MM.1S (cell line): ENCODE measurements at regions not wholly inside any gene's neighbourhood (a gene's known extent, or its start where the extent isn't known, plus 50 kb on each side); places are given as distances from the start of the nearest gene placed in this dataset.
A peak's percentile ranks its signal among the peaks of the same experiment; 100 is the strongest.

ENCODE experiments used
- DNase-seq: peaks from one replicate; pipeline ENCODE4 v3.0.0-alpha.2; 2015
- H2AFZ ChIP-seq: fragments of 300-600 bp; sonication (generic); 2 replicates; pipeline ENCODE4 v1.6.0; 2016; ENCODE audit warnings: antibody characterized with exemption, low read length
- H3F3A ChIP-seq: fragments of 300-600 bp; sonication (generic); 2 replicates; pipeline ENCODE4 v1.6.1; 2016; ENCODE audit warnings: mild to moderate bottlenecking, antibody characterized with exemption, low read length, moderate library complexity, mixed read lengths; ENCODE audit not compliant: insufficient read depth
- H3K27ac ChIP-seq: fragments of 300-600 bp; sonication (generic); 2 replicates; pipeline ENCODE4 v1.5.1; 2016; ENCODE audit warnings: mild to moderate bottlenecking, low read length
- H3K27me3 ChIP-seq: fragments of 300-600 bp; sonication (generic); replicated peaks from 2 replicates; pipeline ENCODE4 v1.6.0; 2016; ENCODE audit warnings: low read length; ENCODE audit not compliant: insufficient read depth
- H3K36me3 ChIP-seq: fragments of 300-600 bp; sonication (generic); replicated peaks from 2 replicates; pipeline ENCODE4 v1.6.1; 2016; ENCODE audit warnings: mild to moderate bottlenecking, low read length, mixed read lengths; ENCODE audit not compliant: insufficient read depth
- H3K4me1 ChIP-seq: fragments of 300-600 bp; sonication (generic); 2 replicates; pipeline ENCODE4 v1.6.1; 2016; ENCODE audit warnings: low read length, mixed read lengths
- H3K4me2 ChIP-seq: fragments of 300-600 bp; sonication (generic); 2 replicates; pipeline ENCODE4 v1.6.0; 2016; ENCODE audit warnings: low read depth, low read length
- H3K4me3 ChIP-seq: fragments of 300-600 bp; sonication (generic); 2 replicates; pipeline ENCODE4 v1.5.1; 2016; ENCODE audit warnings: low read length, mixed read lengths
- H3K79me2 ChIP-seq: fragments of 300-600 bp; sonication (generic); 2 replicates; pipeline ENCODE4 v1.6.1; 2016; ENCODE audit warnings: mixed run types, low read length, mixed read lengths
- H3K9ac ChIP-seq: fragments of 300-600 bp; sonication (generic); 2 replicates; pipeline ENCODE4 v1.6.1; 2016; ENCODE audit warnings: low read length, mixed read lengths
- H3K9me2 ChIP-seq: fragments of 300-600 bp; sonication (generic); replicated peaks from 2 replicates; pipeline ENCODE4 v1.6.1; 2016; ENCODE audit warnings: mild to moderate bottlenecking, low read length, mixed read lengths; ENCODE audit not compliant: insufficient read depth
- H3K9me3 ChIP-seq: fragments of 300-600 bp; sonication (generic); replicated peaks from 2 replicates; pipeline ENCODE4 v1.6.1; 2016; ENCODE audit warnings: mild to moderate bottlenecking, low read length, mixed read lengths; ENCODE audit not compliant: insufficient read depth
- H4K20me1 ChIP-seq: fragments of 300-600 bp; sonication (generic); 2 replicates; pipeline ENCODE4 v1.6.1; 2016; ENCODE audit warnings: mild to moderate bottlenecking, low read length, moderate library complexity, mixed read lengths; ENCODE audit not compliant: insufficient read depth
- EZH2 ChIP-seq: fragments of 300-600 bp; sonication (generic); optimal IDR thresholded peaks from 2 replicates; pipeline ENCODE3; 2017; ENCODE audit warnings: low read depth, mild to moderate bottlenecking, antibody characterized with exemption, low read length, mixed read lengths
- EZH2phosphoT487 ChIP-seq: fragments of 300-600 bp; sonication (generic); IDR thresholded peaks from 2 replicates; pipeline ENCODE4 v1.6.1; 2018; ENCODE audit warnings: antibody characterized with exemption, low read length
- TF ChIP-seq, protein P1 (sequence below): fragments of 300-600 bp; sonication (generic); IDR thresholded peaks from 2 replicates; pipeline ENCODE4 v1.5.1; 2016; ENCODE audit warnings: antibody characterized with exemption, low read length, mixed read lengths

DNA sequence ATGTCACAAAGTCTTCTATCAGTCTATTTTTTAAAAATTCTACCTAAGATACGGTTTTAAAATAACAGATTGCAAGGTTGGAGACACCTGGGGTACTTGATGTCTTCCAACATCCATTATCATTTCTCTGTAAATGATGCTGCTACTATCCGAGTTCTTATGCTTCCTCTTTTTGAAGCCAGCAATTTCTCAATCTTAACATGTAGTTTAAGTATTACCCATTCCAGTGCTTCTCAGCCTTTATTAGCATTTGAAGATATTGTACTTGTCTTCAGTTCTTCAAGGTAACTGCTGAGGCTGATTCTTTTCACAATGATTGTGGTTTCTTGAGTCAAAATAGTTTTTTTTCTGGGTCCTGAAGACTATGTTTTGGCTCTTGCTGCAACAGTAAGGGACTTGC, 96.4 kb upstream of the SELENOP start:
- no peaks in the 10 kb centered on the region for H3K27me3 ChIP-seq
- no peaks in the 10 kb centered on the region for H3K9me3 ChIP-seq
- no peak for TF ChIP-seq EZH2phosphoT487
- no peak for TF ChIP-seq EZH2
- TF ChIP-seq, protein P1, sequence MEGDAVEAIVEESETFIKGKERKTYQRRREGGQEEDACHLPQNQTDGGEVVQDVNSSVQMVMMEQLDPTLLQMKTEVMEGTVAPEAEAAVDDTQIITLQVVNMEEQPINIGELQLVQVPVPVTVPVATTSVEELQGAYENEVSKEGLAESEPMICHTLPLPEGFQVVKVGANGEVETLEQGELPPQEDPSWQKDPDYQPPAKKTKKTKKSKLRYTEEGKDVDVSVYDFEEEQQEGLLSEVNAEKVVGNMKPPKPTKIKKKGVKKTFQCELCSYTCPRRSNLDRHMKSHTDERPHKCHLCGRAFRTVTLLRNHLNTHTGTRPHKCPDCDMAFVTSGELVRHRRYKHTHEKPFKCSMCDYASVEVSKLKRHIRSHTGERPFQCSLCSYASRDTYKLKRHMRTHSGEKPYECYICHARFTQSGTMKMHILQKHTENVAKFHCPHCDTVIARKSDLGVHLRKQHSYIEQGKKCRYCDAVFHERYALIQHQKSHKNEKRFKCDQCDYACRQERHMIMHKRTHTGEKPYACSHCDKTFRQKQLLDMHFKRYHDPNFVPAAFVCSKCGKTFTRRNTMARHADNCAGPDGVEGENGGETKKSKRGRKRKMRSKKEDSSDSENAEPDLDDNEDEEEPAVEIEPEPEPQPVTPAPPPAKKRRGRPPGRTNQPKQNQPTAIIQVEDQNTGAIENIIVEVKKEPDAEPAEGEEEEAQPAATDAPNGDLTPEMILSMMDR, result no peak
- peak overlapping the region; percentile 98 for H2AFZ ChIP-seq
- peak overlapping the region; percentile 90 for H3K4me2 ChIP-seq
- no peaks in the 10 kb centered on the region for H3F3A ChIP-seq
- H3K9me2 ChIP-seq, result no peaks in the 10 kb centered on the region
- H3K4me1 ChIP-seq, result peaks cover 4% of the 10 kb centered on the region; the same call in 1 of the 2 replicates
- DNase-seq, result no peak
- no peak overlapping the region for H3K9ac ChIP-seq
- no peaks in the 10 kb centered on the region for H3K36me3 ChIP-seq
- H4K20me1 ChIP-seq, result no peaks in the 10 kb centered on the region
- H3K4me3 ChIP-seq, result peak overlapping the region; percentile 77
- no peak overlapping the region for H3K27ac ChIP-seq
- H3K79me2 ChIP-seq, result no peaks in the 10 kb centered on the region

DNA sequence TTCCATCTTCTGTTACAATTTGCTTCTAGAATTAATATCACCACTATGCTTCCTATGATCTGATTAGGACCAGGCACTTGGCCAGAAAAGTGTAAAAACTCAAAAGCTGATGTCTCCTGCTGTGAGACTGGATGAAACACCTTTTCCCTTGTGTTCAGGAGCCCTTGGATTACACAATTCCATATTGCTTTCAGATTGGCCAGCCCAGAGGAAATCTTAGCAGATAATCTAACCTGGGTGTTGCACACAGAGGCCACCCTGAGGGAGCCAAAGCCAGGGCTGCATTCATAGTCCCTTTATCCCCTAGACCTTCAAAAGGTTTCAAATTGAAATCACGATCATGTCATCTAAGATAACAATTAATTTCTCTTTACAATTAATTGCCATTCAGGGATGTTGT, 94.1 kb upstream of the SELENOP start:
- TF ChIP-seq, protein P1, result no peak
- TF ChIP-seq EZH2 (no peak), EZH2phosphoT487 (no peak)
- Histone ChIP-seq H3K36me3 (no peaks in the 10 kb centered on the region), H3K27me3 (no peaks in the 10 kb centered on the region), H3K27ac (no peak overlapping the region), H2AFZ (no peak overlapping the region), H3K79me2 (no peaks in the 10 kb centered on the region), H4K20me1 (no peaks in the 10 kb centered on the region), H3K9me3 (no peaks in the 10 kb centered on the region), H3F3A (no peaks in the 10 kb centered on the region), H3K4me1 (peaks cover 4% of the 10 kb centered on the region; the same call in 1 of the 2 replicates), H3K4me2 (no peak overlapping the region), H3K9me2 (no peaks in the 10 kb centered on the region), H3K4me3 (no peak overlapping the region), H3K9ac (no peak overlapping the region)
- no peak for DNase-seq

DNA sequence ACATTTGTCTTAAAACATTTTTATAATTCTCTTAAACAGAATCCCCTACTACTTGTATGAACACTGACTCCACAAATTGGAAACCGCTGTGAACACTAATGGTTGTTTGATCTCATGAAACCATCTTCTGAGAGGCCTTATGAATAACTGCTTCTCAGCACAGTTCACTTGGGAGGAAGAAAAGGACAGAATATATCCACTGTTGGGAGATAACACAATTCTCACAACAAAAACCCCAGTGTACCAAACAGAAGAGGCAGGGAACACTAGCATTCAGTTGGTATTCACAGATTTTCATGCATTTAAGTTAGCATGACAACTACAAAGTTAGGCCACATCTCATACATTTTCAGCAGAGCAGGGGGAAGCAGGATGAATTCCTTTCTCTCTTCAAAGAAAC, 89.0 kb upstream of the SELENOP start:
- Histone ChIP-seq H3K9me2 (no peaks in the 10 kb centered on the region), H3K9ac (no peak overlapping the region), H3K4me2 (no peak overlapping the region), H3K4me3 (no peak overlapping the region), H3K9me3 (no peaks in the 10 kb centered on the region), H3K27ac (no peak overlapping the region), H3K79me2 (no peaks in the 10 kb centered on the region), H3K27me3 (no peaks in the 10 kb centered on the region), H4K20me1 (no peaks in the 10 kb centered on the region), H2AFZ (no peak overlapping the region), H3K36me3 (no peaks in the 10 kb centered on the region), H3F3A (no peaks in the 10 kb centered on the region), H3K4me1 (no peaks in the 10 kb centered on the region)
- no peak for DNase-seq
- TF ChIP-seq EZH2phosphoT487 (no peak), EZH2 (no peak)
- TF ChIP-seq, protein P1, result no peak
